SK-N-MC (cell line): ENCODE measurements at regions not wholly inside any gene's neighbourhood (a gene's known extent, or its start where the extent isn't known, plus 50 kb on each side); places are given as distances from the start of the nearest gene placed in this dataset.

Experiments used
- EZH2 ChIP-seq: fragments of 200-600 bp; sonication (generic); IDR thresholded peaks from one replicate; pipeline ENCODE4 v1.6.1; 2017; ENCODE audit warnings: antibody characterized with exemption
- FOXP2 ChIP-seq: optimal IDR thresholded peaks from 2 replicates; pipeline ENCODE3; 2011; ENCODE audit warnings: mild to moderate bottlenecking, moderate library complexity; ENCODE audit not compliant: insufficient read depth; ENCODE audit errors: extremely low read length, control extremely low read depth
- POLR2AphosphoS5 ChIP-seq: IDR thresholded peaks from 2 replicates; pipeline ENCODE4 v1.6.1; 2012; ENCODE audit warnings: mild to moderate bottlenecking, low read depth, low read length, borderline replicate concordance

GRCh38 chr1:58293388-58293787 is 253.1 kb downstream of the OMA1 start:
- TF ChIP-seq EZH2 (no peak), POLR2AphosphoS5 (no peak), FOXP2 (no peak)
